Ascending aorta (tissue), 2 donors: ENCODE measurements at regions not wholly inside any gene's neighbourhood (a gene's known extent, or its start where the extent isn't known, plus 50 kb on each side); places are given as distances from the start of the nearest gene placed in this dataset.

Experiments used
- DNase-seq, 2 donors: peaks; one replicate each; pipeline ENCODE4 v3.0.0-alpha.2; 2019; ENCODE audit warnings: low spot score in 2 of 2
- H3K27ac ChIP-seq, 2 donors: fragments of 200-600 bp; sonication (generic); one replicate each; pipeline ENCODE4 v1.5.1; 2016 to 2017; ENCODE audit warnings: mild to moderate bottlenecking in 1 of 2
- H3K27me3 ChIP-seq: fragments of 200-600 bp; sonication (generic); one replicate; pipeline ENCODE4 v1.5.1; 2017
- H3K36me3 ChIP-seq, 2 donors: fragments of 200-600 bp; sonication (generic); one replicate each; pipeline ENCODE4 v1.5.1; 2016
- H3K4me1 ChIP-seq, 2 donors: fragments of 200-600 bp; sonication (generic); one replicate each; pipeline ENCODE4 v1.5.1; 2016 to 2017; ENCODE audit warnings: mild to moderate bottlenecking in 1 of 2
- H3K4me3 ChIP-seq, 2 donors: fragments of 200-600 bp; sonication (generic); one replicate each; pipeline ENCODE4 v1.5.1; 2016 to 2017; ENCODE audit warnings: mild to moderate bottlenecking in 1 of 2
- H3K9me3 ChIP-seq, 2 donors: fragments of 200-600 bp; sonication (generic); one replicate each; pipeline ENCODE4 v1.5.1; 2016
- intact Hi-C: fragments of 100-400 bp; cut with DNase I; formaldehyde crosslinking; loops from one replicate; pipeline ENCODE4 v1.15.1; 2023
- TF ChIP-seq, protein P1 (sequence below), 3 experiments: fragments of 200-600 bp in 2 of 3; fragments of 450-650 bp in 1 of 3; sonication (generic) in 2 of 3; IDR thresholded peaks; one replicate each; pipeline ENCODE4 v1.5.1; 2016 to 2019; ENCODE audit warnings: antibody characterized with exemption in 3 of 3, mild to moderate bottlenecking in 1 of 3, moderate library complexity in 1 of 3

DNA sequence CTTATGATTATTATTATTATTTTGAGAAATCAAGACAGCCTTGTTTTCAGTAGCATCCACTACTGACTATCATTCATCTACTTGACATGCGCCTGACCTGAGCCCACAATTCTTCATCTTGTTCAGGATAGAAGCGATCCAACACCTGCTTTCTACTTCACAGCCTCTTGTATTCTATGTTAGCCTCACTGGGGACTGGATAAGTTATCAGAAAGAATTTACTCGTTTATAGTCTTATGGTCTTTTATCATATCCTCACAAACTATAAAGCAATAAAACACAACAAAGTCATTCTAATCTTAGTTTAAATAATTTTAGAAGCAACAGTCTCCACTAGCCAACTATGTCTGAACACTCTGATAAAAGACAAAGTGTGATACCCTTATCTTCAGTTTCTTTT, 436.0 kb upstream of the ARGLU1 start:
- no peak overlapping the region for H3K27ac ChIP-seq
- H3K27me3 ChIP-seq: no peaks in the 10 kb centered on the region
- no peaks in the 10 kb centered on the region for H3K9me3 ChIP-seq
- intact Hi-C loops: no loop called here
- no peaks in the 10 kb centered on the region for H3K36me3 ChIP-seq
- H3K4me1 ChIP-seq: no peaks in the 10 kb centered on the region
- TF ChIP-seq, protein P1, sequence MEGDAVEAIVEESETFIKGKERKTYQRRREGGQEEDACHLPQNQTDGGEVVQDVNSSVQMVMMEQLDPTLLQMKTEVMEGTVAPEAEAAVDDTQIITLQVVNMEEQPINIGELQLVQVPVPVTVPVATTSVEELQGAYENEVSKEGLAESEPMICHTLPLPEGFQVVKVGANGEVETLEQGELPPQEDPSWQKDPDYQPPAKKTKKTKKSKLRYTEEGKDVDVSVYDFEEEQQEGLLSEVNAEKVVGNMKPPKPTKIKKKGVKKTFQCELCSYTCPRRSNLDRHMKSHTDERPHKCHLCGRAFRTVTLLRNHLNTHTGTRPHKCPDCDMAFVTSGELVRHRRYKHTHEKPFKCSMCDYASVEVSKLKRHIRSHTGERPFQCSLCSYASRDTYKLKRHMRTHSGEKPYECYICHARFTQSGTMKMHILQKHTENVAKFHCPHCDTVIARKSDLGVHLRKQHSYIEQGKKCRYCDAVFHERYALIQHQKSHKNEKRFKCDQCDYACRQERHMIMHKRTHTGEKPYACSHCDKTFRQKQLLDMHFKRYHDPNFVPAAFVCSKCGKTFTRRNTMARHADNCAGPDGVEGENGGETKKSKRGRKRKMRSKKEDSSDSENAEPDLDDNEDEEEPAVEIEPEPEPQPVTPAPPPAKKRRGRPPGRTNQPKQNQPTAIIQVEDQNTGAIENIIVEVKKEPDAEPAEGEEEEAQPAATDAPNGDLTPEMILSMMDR (IDR thresholded peaks at IDR 0.05): no peak
- DNase-seq: no peak
- no peak overlapping the region for H3K4me3 ChIP-seq

- Histone ChIP-seq H3K9me3 (no peaks in the 10 kb centered on the region), H3K27ac (no peak overlapping the region), H3K36me3 (no peaks in the 10 kb centered on the region), H3K27me3 (no peaks in the 10 kb centered on the region), H3K4me1 (no peaks in the 10 kb centered on the region), H3K4me3 (no peak overlapping the region)
- no peak for DNase-seq
- TF ChIP-seq, protein P1 (IDR thresholded peaks at IDR 0.05): no peak
- intact Hi-C loops: no loop called here
Observed at GRCh38 chr13:106998664-106999063, 430.7 kb upstream of the ARGLU1 start.

DNA sequence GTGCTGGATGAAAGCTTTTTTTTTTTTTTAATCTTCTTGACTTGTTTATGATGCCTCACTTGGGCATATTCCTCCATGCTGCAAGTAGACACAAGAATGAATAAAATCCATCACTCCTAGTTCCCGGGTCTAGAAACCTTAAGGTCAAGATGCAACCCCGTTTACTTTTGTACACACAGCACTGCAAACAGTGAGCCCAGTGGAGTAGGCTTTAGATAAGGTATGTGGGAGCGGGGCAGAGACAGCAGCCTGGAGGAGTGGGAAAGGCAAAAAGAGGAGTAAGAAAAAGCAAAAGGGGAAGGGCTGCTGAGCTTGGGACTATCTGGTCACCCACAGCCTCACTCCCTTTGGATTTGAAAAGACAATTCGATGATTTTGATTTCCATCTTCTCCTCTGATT, 429.8 kb upstream of the ARGLU1 start:
- no peak for DNase-seq
- Histone ChIP-seq H3K36me3 (no peaks in the 10 kb centered on the region), H3K27me3 (no peaks in the 10 kb centered on the region)

DNA sequence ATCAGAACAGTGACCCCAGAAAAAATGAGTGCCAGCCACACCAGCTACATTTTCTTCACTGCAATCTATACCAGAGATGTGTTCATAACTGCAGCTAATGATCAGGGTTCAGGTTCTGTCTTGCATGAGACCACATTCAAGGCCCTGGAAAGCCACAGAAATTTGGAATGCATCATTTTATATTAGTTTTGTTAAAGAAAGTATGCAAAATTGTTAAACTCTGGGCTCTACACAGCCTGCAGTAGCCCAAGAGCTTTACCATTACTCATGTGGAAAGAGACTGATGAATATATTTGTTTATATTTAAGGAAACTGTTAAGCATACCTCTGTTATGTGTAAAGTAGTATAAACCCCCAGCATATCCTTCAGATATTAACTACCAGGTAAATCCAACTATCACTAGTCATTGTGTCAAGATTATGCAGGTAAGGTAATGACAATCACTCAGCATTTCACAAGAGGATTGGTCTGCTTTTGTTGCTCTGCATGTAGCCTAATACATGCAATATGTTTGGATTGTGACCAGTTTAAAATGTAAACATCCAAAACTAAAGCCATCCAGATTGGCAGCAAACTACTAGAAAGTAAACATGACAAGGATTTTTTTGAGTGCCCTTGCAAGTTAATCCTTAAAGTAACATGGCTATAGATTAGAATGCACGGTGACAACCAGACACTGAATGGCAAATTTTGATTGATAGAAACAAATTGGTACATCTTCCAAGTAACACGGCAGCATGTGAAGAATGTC, 429.1 kb upstream of the ARGLU1 start:
- H3K4me1 ChIP-seq: no peaks in the 10 kb centered on the region
- DNase-seq: no peak
- TF ChIP-seq, protein P1 (IDR thresholded peaks at IDR 0.05): no peak
- no peak overlapping the region for H3K4me3 ChIP-seq
- H3K9me3 ChIP-seq: no peaks in the 10 kb centered on the region
- H3K36me3 ChIP-seq: no peaks in the 10 kb centered on the region
- no peak overlapping the region for H3K27ac ChIP-seq
- no peaks in the 10 kb centered on the region for H3K27me3 ChIP-seq
- intact Hi-C loops: no loop called here

More for the DNA sequence above, 429.8 kb upstream of the ARGLU1 start:
- Histone ChIP-seq H3K4me1 (no peaks in the 10 kb centered on the region), H3K9me3 (no peaks in the 10 kb centered on the region), H3K4me3 (no peak overlapping the region), H3K27ac (no peak overlapping the region)
- TF ChIP-seq, protein P1 (IDR thresholded peaks at IDR 0.05): no peak
- intact Hi-C loops: no loop called here

GRCh38 chr13:106990594-106990993, 422.7 kb upstream of the ARGLU1 start:
- intact Hi-C loops: no loop called here
- Histone ChIP-seq H3K9me3 (no peaks in the 10 kb centered on the region), H3K27ac (no peak overlapping the region), H3K4me1 (peaks cover 0 to 3% of the 10 kb centered on the region in 2 donors), H3K27me3 (no peaks in the 10 kb centered on the region), H3K4me3 (no peak overlapping the region), H3K36me3 (no peaks in the 10 kb centered on the region)
- DNase-seq: no peak
- TF ChIP-seq, protein P1 (IDR thresholded peaks at IDR 0.05): no peak
